SU-DHL-6 (cell line): ENCODE measurements at regions not wholly inside any gene's neighbourhood (a gene's known extent, or its start where the extent isn't known, plus 50 kb on each side); places are given as distances from the start of the nearest gene placed in this dataset.

Source experiments
- H2AFZ ChIP-seq: fragments of 200-600 bp; sonication (generic); 2 replicates; pipeline ENCODE4 v1.6.1; 2014; ENCODE audit warnings: low read depth, mild to moderate bottlenecking, moderate library complexity, mixed read lengths, antibody characterized with exemption, low read length; ENCODE audit not compliant: severe bottlenecking
- H3F3A ChIP-seq: fragments of 200-600 bp; shearing (Covaris generic); 2 replicates; pipeline ENCODE4 v1.6.0; 2016; ENCODE audit warnings: antibody characterized with exemption, mild to moderate bottlenecking; ENCODE audit not compliant: insufficient read depth
- H3K27ac ChIP-seq: fragments of 200-600 bp; sonication (generic); 2 replicates; pipeline ENCODE4 v1.5.1; 2016; ENCODE audit warnings: low read depth, mild to moderate bottlenecking, low read length, moderate library complexity, mixed read lengths
- H3K27me3 ChIP-seq: fragments of 200-600 bp; sonication (generic), shearing (Covaris generic); 2 replicates; pipeline ENCODE4 v1.6.0; 2014; ENCODE audit warnings: mild to moderate bottlenecking, low read length
- H3K36me3 ChIP-seq: fragments of 200-600 bp; sonication (generic); 2 replicates; pipeline ENCODE4 v1.6.1; 2014; ENCODE audit warnings: mild to moderate bottlenecking, low read length, mixed read lengths
- H3K4me2 ChIP-seq: fragments of 300-600, 200-600 bp; shearing (Covaris generic), sonication (generic); 2 replicates; pipeline ENCODE4 v1.6.0; 2014; ENCODE audit warnings: low read length, low read depth, mild to moderate bottlenecking; ENCODE audit not compliant: poor library complexity, severe bottlenecking
- H3K4me3 ChIP-seq: fragments of 200-600 bp; sonication (generic); 2 replicates; pipeline ENCODE4 v1.5.1; 2014; ENCODE audit warnings: antibody characterized with exemption, low read length, mild to moderate bottlenecking, mixed read lengths; ENCODE audit not compliant: insufficient read depth, poor library complexity, severe bottlenecking
- H3K79me2 ChIP-seq: fragments of 200-600 bp; sonication (generic); 2 replicates; pipeline ENCODE4 v1.6.1; 2014; ENCODE audit warnings: mild to moderate bottlenecking, low read length, moderate library complexity; ENCODE audit not compliant: insufficient read depth
- H3K9ac ChIP-seq: fragments of 200-600 bp; sonication (generic); 2 replicates; pipeline ENCODE4 v1.7.0; 2014; ENCODE audit warnings: mild to moderate bottlenecking, low read length
- H3K9me2 ChIP-seq: fragments of 200-600 bp; sonication (generic); replicated peaks from 2 replicates; pipeline ENCODE4 v1.6.1; 2014; ENCODE audit warnings: low read length; ENCODE audit not compliant: insufficient read depth
- H3K9me3 ChIP-seq: fragments of 200-600 bp; sonication (generic); 2 replicates; pipeline ENCODE4 v1.6.1; 2014; ENCODE audit warnings: low read length, mixed read lengths; ENCODE audit not compliant: insufficient read depth
- H4K20me1 ChIP-seq: fragments of 200-600 bp; sonication (generic); 2 replicates; pipeline ENCODE4 v1.6.1; 2014; ENCODE audit warnings: low read depth, mild to moderate bottlenecking, antibody characterized with exemption, low read length, moderate library complexity, mixed read lengths
- EZH2phosphoT487 ChIP-seq: fragments of 200-600 bp; sonication (generic), shearing (Covaris generic); conservative IDR thresholded peaks from 2 replicates; pipeline ENCODE4 v1.6.1; 2018; ENCODE audit warnings: mild to moderate bottlenecking, antibody characterized with exemption, low read length, moderate library complexity, mixed read lengths
- TF ChIP-seq, protein P1 (sequence below): fragments of 200-600 bp; sonication (generic); IDR thresholded peaks from one replicate; pipeline ENCODE4 v1.5.1; 2017; ENCODE audit warnings: antibody characterized with exemption, mild to moderate bottlenecking, low read length, moderate library complexity; ENCODE audit not compliant: insufficient read depth, poor library complexity, severe bottlenecking

DNA sequence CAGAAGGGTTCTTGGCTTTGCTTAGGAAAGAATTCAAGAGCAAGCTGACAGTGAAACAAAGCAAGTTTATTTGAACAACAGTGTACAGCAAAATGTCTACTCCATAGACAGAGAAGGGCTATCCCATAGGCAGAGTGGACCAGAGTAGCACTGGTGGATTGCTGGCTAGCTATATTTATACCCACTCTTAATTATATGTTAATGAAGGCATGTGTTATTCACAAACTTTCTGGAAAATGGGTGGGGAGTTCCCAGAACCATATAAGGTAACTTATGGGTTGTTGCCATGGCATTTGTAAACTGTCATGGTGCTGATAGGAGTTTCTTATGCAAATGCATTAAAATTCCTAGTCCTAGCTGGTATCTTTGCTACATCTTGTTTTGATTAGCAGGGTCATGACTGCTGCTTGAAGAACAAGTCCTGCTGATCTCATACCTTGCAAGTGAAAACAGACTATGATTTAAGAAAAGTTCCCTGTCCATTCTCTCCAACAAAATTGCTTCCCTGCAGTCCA is 330.5 kb downstream of the BUD13 start:
- Histone ChIP-seq H3K4me2 (no peak overlapping the region), H3K36me3 (no peaks in the 10 kb centered on the region), H3F3A (no peaks in the 10 kb centered on the region), H3K9ac (no peak overlapping the region), H3K9me2 (no peaks in the 10 kb centered on the region), H3K27ac (no peak overlapping the region), H3K27me3 (no peaks in the 10 kb centered on the region), H3K9me3 (no peaks in the 10 kb centered on the region), H3K79me2 (no peaks in the 10 kb centered on the region), H3K4me3 (no peak overlapping the region), H2AFZ (no peak overlapping the region), H4K20me1 (no peaks in the 10 kb centered on the region)
- TF ChIP-seq EZH2phosphoT487 = no peak
- TF ChIP-seq, protein P1, sequence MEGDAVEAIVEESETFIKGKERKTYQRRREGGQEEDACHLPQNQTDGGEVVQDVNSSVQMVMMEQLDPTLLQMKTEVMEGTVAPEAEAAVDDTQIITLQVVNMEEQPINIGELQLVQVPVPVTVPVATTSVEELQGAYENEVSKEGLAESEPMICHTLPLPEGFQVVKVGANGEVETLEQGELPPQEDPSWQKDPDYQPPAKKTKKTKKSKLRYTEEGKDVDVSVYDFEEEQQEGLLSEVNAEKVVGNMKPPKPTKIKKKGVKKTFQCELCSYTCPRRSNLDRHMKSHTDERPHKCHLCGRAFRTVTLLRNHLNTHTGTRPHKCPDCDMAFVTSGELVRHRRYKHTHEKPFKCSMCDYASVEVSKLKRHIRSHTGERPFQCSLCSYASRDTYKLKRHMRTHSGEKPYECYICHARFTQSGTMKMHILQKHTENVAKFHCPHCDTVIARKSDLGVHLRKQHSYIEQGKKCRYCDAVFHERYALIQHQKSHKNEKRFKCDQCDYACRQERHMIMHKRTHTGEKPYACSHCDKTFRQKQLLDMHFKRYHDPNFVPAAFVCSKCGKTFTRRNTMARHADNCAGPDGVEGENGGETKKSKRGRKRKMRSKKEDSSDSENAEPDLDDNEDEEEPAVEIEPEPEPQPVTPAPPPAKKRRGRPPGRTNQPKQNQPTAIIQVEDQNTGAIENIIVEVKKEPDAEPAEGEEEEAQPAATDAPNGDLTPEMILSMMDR = no peak

DNA sequence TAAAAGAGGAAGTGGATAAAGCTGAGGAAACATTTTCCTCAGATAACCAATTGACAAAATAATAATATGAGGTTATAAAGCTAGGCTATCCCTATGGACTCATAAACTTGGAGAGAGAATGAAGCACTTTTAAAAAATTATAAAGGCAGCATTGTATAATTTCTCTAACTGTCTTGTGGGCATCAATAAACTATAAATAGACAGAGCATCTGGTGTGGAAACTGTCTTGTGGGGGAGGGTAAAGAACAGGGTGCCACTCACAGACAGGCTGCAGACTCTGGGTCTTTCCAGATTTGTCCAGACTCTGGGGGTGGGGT is 333.5 kb downstream of the BUD13 start:
- Histone ChIP-seq H4K20me1 (no peaks in the 10 kb centered on the region), H3F3A (no peaks in the 10 kb centered on the region), H3K79me2 (no peaks in the 10 kb centered on the region), H3K27me3 (no peaks in the 10 kb centered on the region; the same call in 1 of the 2 replicates), H3K4me3 (no peak overlapping the region), H3K9me3 (no peaks in the 10 kb centered on the region), H2AFZ (no peak overlapping the region), H3K4me2 (no peak overlapping the region), H3K27ac (no peak overlapping the region), H3K9ac (no peak overlapping the region), H3K9me2 (no peaks in the 10 kb centered on the region), H3K36me3 (no peaks in the 10 kb centered on the region)
- no peak for TF ChIP-seq EZH2phosphoT487
- TF ChIP-seq, protein P1 = no peak

DNA sequence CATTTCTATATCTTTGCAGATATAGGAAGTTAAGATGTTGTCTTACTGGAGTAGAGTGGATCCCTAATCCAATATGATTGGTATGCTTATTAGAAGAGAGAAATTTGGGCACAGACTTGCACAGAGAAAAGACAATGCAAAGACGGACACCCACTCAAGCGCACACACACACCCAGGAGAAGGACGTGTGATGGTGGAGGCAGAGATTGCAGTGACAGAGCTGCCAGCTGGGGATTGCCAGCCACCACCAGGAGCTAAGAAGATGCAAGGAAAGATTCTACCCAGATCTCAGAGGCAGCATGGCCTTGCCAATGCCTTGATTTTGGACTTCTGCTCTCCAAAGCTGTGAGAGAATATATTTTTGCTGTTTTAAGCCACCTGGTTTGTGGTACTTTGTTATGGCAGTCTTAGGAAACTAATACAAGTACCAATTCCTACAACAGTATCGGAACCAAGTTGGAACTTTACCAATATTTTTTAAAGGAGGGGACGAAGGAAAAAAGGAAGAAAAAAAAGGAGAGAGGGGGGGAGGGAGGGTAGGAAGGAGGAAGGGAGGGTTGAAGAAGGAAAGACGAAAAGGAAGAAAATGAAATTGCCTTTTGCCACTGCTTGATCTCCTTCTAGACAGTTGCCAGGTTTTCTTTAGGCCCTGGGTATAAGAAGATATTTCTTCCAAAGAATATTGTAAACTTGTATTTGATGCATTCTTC is 334.0 kb downstream of the BUD13 start:
- no peaks in the 10 kb centered on the region for H3K36me3 ChIP-seq
- no peaks in the 10 kb centered on the region; the same call in 1 of the 2 replicates for H3K27me3 ChIP-seq
- no peak overlapping the region for H3K27ac ChIP-seq
- H3K9me2 ChIP-seq = no peaks in the 10 kb centered on the region
- no peak overlapping the region for H3K4me2 ChIP-seq
- no peak overlapping the region for H3K9ac ChIP-seq
- no peak overlapping the region for H2AFZ ChIP-seq
- no peaks in the 10 kb centered on the region for H3K9me3 ChIP-seq
- no peak overlapping the region for H3K4me3 ChIP-seq
- TF ChIP-seq, protein P1 = no peak
- no peak for TF ChIP-seq EZH2phosphoT487
- no peaks in the 10 kb centered on the region for H4K20me1 ChIP-seq
- H3F3A ChIP-seq = no peaks in the 10 kb centered on the region
- H3K79me2 ChIP-seq = no peaks in the 10 kb centered on the region
